HFF-Myc (cell line): ENCODE measurements at regions not wholly inside any gene's neighbourhood (a gene's known extent, or its start where the extent isn't known, plus 50 kb on each side); places are given as distances from the start of the nearest gene placed in this dataset.

ENCODE experiments used
- DNase-seq: peaks from one replicate; pipeline ENCODE4 v3.0.0-alpha.2; 2011; ENCODE audit warnings: low read depth; ENCODE audit errors: extremely low read depth
- H3K4me3 ChIP-seq: replicated peaks from 2 replicates; pipeline ENCODE4 v1.5.1; 2011; ENCODE audit warnings: low read depth, mild to moderate bottlenecking, control low read depth, low read length
- TF ChIP-seq, protein P1 (sequence below): IDR thresholded peaks from 2 replicates; pipeline ENCODE4 v1.5.1; 2012; ENCODE audit warnings: mild to moderate bottlenecking, low read depth, low read length, control low read depth; ENCODE audit errors: missing control alignments

DNA sequence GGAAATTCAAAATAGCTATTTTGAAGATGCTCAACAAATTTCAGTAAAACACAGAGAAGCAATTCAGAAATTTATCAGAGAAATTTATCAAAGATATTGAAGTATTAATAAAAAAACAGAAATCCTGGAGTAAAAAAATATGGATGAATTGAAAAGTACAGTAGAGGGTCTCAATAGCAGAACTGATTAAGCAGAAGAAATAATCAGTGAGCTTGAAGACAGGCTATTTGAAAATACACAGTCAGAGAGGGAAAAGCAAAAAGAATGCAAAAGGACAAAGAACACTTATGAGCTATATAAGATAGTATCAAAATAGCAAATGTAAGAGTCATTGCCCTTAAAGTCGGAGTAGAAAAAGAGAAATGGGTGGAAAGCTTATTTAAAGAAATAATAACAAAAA is 107.9 kb upstream of the PPP2R2B start:
- H3K4me3 ChIP-seq, result no peak overlapping the region
- DNase-seq, result no peak
- TF ChIP-seq, protein P1, sequence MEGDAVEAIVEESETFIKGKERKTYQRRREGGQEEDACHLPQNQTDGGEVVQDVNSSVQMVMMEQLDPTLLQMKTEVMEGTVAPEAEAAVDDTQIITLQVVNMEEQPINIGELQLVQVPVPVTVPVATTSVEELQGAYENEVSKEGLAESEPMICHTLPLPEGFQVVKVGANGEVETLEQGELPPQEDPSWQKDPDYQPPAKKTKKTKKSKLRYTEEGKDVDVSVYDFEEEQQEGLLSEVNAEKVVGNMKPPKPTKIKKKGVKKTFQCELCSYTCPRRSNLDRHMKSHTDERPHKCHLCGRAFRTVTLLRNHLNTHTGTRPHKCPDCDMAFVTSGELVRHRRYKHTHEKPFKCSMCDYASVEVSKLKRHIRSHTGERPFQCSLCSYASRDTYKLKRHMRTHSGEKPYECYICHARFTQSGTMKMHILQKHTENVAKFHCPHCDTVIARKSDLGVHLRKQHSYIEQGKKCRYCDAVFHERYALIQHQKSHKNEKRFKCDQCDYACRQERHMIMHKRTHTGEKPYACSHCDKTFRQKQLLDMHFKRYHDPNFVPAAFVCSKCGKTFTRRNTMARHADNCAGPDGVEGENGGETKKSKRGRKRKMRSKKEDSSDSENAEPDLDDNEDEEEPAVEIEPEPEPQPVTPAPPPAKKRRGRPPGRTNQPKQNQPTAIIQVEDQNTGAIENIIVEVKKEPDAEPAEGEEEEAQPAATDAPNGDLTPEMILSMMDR, result no peak

DNA sequence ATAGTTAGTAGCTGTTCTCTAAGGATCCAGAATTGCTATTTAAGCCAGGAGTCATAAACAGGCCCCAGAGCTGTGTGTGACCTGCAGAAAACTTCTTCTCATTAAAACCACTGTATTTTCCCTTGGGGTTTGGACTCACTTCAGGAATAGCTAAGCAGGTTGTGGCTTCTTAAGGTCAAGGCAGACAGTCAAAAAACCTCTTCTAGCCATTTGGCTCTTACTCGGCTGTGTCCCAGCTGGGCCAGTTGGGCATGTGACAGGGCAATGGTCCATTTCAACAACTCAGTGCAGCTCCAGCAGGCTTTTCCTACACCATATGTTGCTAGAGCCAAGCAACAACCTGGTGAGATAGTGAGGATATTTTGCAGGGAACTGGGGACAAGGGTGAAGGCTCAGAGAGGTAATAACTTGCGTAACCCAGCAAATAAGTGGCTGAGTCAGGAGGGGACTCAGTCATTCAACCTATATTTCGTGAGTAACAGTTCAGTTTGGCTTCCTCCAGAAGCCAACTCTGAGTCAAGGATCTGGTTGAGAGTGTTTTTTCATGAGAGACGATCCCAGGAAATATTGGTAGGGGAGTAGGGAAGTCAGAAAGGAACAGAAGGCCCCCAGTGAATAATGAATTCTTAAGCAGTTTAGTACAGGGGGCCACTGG is 115.4 kb upstream of the PPP2R2B start:
- TF ChIP-seq, protein P1, result no peak
- DNase-seq, result no peak
- H3K4me3 ChIP-seq, result no peak overlapping the region

DNA sequence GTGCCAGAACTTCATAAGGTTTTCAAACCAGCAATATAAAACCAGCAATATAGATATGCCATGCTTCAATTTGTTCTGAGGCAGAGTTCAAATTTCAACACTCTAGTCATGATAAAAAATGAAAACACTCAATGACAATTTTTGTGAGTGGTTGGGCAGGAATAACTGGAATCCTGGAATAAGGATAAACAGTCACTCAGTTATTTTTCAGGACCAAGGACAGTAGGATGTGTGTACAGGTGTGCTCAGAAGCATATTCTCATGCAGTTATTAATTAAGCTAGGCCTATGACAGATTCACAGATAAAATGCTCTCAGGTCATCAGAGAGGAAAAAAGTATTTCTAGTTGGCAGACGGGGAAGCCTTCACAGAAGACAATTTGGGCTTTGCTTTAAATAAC is 117.3 kb upstream of the PPP2R2B start:
- H3K4me3 ChIP-seq, result no peak overlapping the region
- no peak for DNase-seq
- TF ChIP-seq, protein P1, result no peak

DNA sequence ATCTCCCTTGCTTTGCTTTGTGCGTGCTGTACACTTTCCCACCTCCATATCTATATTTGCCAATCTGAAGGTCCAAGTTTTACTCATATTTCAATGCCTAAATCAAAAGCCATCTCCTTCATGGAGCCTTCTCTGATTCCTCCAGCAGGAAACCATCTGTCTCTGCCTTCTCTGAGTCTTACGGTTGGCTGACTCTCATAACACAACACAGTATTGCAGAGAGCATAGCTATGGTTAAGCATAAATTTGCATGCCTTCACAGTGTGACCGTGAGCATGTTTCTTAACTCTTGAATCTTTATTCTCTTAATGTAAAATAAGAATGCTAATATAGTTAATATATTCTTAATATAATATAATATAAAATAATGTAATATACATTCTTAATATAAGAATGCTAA is 136.8 kb upstream of the PPP2R2B start:
- no peak overlapping the region for H3K4me3 ChIP-seq
- TF ChIP-seq, protein P1, result no peak
- DNase-seq, result no peak

DNA sequence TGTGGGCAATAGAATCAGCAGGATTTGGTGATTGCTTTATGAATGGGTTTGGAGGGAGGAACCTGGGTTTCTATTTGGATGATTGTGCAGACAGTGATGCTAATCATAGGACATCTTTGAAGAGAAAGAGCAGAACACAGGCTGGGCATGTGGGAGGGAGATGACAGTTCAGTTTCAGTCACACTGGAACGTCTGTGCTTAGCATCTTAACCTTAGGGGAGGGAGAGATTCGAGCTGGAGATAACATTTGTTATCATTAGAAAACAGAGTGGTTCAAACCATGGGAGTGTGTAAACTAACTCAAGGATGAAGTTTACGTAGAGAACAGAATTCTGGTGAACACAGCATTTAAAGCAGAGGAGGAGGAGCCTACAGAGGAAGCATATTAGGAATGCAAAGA is 138.6 kb upstream of the PPP2R2B start:
- TF ChIP-seq, protein P1, result no peak
- DNase-seq, result no peak
- no peak overlapping the region for H3K4me3 ChIP-seq

DNA sequence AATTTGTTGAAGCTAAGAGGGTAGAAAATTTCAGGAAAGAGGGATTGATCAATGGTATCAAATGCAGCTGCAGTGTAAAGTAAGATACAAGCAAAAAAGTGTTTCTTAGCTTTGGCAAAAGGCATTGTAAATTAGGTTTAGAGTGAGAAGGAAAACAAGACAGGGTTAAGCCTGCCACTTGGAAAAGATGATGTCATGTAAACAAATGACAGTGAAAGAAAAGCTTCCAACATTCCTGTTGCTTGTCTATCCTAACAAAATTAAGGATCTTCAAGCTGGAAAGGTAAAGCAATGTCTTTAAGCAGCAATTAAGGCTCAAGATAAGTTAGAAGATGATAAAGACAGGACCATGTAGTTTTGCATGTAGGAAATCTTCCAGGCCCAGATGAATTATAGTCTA is 139.1 kb upstream of the PPP2R2B start:
- no peak for DNase-seq
- TF ChIP-seq, protein P1, result no peak
- no peak overlapping the region for H3K4me3 ChIP-seq

DNA sequence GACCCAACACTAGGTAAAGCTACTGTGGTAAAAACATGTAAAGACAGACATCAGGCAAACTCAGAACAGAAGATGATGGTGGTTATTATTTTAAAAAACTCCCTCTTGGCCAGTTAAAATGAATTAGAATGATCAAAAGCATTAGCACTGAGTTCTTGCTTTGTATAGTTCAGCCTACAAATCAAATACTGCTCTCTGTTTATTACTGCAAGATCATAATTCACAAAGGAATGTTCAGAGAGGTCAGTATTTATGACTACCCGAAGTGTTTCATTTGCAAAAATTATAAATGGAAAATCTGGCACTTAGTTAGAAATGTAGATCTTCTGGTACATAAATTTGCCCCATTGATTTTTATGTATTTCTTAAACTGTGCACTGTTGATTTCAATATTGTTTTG is 140.3 kb upstream of the PPP2R2B start:
- H3K4me3 ChIP-seq, result no peak overlapping the region
- TF ChIP-seq, protein P1, result no peak
- no peak for DNase-seq
